K562 (cell line): ENCODE measurements at regions not wholly inside any gene's neighbourhood (a gene's known extent, or its start where the extent isn't known, plus 50 kb on each side); places are given as distances from the start of the nearest gene placed in this dataset.

Experiments
- ATAC-seq: fragments of 200-7000 bp; cut with Tn5 transposase; 3 replicates; pipeline ENCODE4 v1.9.1; 2020; ENCODE audit warnings: moderate library complexity
- BruUV-seq: library from RNA; stranded (reverse); fragments of 400-500 nt; replicated peaks from 2 replicates; lab custom pipeline; 2021; lab: Mats Ljungman, UMichigan
- CTCF ChIA-PET: fragments of 300-600 bp; formaldehyde crosslinking; extraction: SDS; loops from one replicate; lab custom pipeline; 2021; ENCODE audit warnings: low intra/inter-chr PET ratio; lab: Yijun Ruan, JAX
- POLR2A ChIA-PET: fragments of 300-600, 350-650 bp; sonication (Branson Sonifier 250); formaldehyde crosslinking; extraction: SDS; loops from one replicate; lab custom pipeline; 2021; ENCODE audit warnings: antibody characterized with exemption, inconsistent platforms; lab: Yijun Ruan, JAX
- DNase-seq, 4 experiments: peaks; one replicate each; pipeline versions ENCODE4 v3.0.0 to v3.0.0-alpha.2; 2011 to 2018; ENCODE audit warnings: low spot score in 3 of 4, mixed read lengths in 3 of 4; ENCODE audit errors: extremely low read depth in 1 of 4
- FAIRE-seq: peaks from 2 replicates; lab custom pipeline; 2011; peaks lifted over from hg19 to GRCh38; lab: Jason Lieb, UNC
- H2AFZ ChIP-seq: 2 replicates; pipeline ENCODE4 v1.6.0; 2011; ENCODE audit warnings: low read depth, low read length, control low read depth, inconsistent platforms
- H3K27ac ChIP-seq: fragments of 200-600 bp; 3 replicates; pipeline ENCODE4 v1.8.0; 2011; ENCODE audit warnings: low read depth, mild to moderate bottlenecking, control low read depth, inconsistent platforms, low read length, moderate library complexity, mixed read lengths; ENCODE audit errors: extremely low read depth
- H3K27me3 ChIP-seq, 2 experiments: fragments of 300-600 bp in 1 of 2; 2 replicates in 1 of 2; 3 replicates in 1 of 2; pipeline versions ENCODE4 v1.6.0 to v1.8.0; 2011; ENCODE audit warnings: inconsistent platforms in 2 of 2, low read length in 2 of 2, mild to moderate bottlenecking in 1 of 2, mixed read lengths in 1 of 2, moderate library complexity in 1 of 2; ENCODE audit not compliant: control insufficient read depth in 2 of 2, insufficient read depth in 2 of 2
- H3K36me3 ChIP-seq: fragments of 300-600 bp; 3 replicates; pipeline ENCODE4 v1.8.0; 2011; ENCODE audit warnings: mild to moderate bottlenecking, low read length, inconsistent platforms; ENCODE audit not compliant: control insufficient read depth, insufficient read depth
- H3K4me1 ChIP-seq, 2 experiments: fragments of 200-600 bp in 1 of 2; replicated peaks in 1 of 2; 2 replicates in 1 of 2; 3 replicates in 1 of 2; pipeline versions ENCODE4 v1.5.1 to v1.8.0; 2011; ENCODE audit warnings: inconsistent platforms in 2 of 2, low read length in 2 of 2, mild to moderate bottlenecking in 1 of 2, mixed read lengths in 1 of 2, moderate library complexity in 1 of 2; ENCODE audit not compliant: control insufficient read depth in 2 of 2, insufficient read depth in 2 of 2
- H3K4me2 ChIP-seq: 2 replicates; pipeline ENCODE4 v1.6.1; 2011; ENCODE audit warnings: low read length, control low read depth, inconsistent platforms, mixed read lengths; ENCODE audit not compliant: insufficient read depth
- H3K4me3 ChIP-seq: fragments of 200-600 bp; sonication (generic), shearing (Covaris generic); 2 replicates; pipeline ENCODE4 v1.5.1; 2016; ENCODE audit warnings: control low read depth, inconsistent platforms
- H3K79me2 ChIP-seq: fragments of 200-600 bp; 3 replicates; pipeline ENCODE4 v1.8.0; 2011; ENCODE audit warnings: low read length, inconsistent platforms; ENCODE audit not compliant: control insufficient read depth, insufficient read depth
- H3K9ac ChIP-seq, 2 experiments: 2 replicates each; pipeline versions ENCODE4 v1.6.0 to v1.6.1; 2011; ENCODE audit warnings: low read depth in 2 of 2, low read length in 2 of 2, control low read depth in 1 of 2, inconsistent platforms in 1 of 2, mild to moderate bottlenecking in 1 of 2, mixed read lengths in 1 of 2; ENCODE audit not compliant: insufficient read depth in 1 of 2
- H3K9me1 ChIP-seq: one replicate; pipeline ENCODE4 v1.6.0; 2011; ENCODE audit warnings: inconsistent platforms, mild to moderate bottlenecking, low read length, moderate library complexity; ENCODE audit not compliant: control insufficient read depth, insufficient read depth
- H3K9me3 ChIP-seq: replicated peaks from 2 replicates; pipeline ENCODE4 v1.5.1; 2011; ENCODE audit warnings: low read depth, low read length, inconsistent platforms; ENCODE audit not compliant: control insufficient read depth, insufficient read depth
- H4K20me1 ChIP-seq: replicated peaks from 2 replicates; pipeline ENCODE4 v1.6.1; 2011; ENCODE audit warnings: low read length, inconsistent platforms, mixed read lengths; ENCODE audit not compliant: control insufficient read depth, insufficient read depth
- ARID2 ChIP-seq: fragments of 450-650 bp; IDR thresholded peaks from 2 replicates; pipeline ENCODE4 v1.6.1; 2017; ENCODE audit warnings: antibody characterized with exemption, mild to moderate bottlenecking
- GTF3C2 ChIP-seq: IDR thresholded peaks from 3 replicates; pipeline ENCODE4 v1.6.1; 2011; ENCODE audit warnings: borderline replicate concordance, mild to moderate bottlenecking, moderate library complexity; ENCODE audit not compliant: insufficient read length; ENCODE audit errors: extremely low read depth
- NKRF ChIP-seq: fragments of 450-650 bp; IDR thresholded peaks from 2 replicates; pipeline ENCODE4 v1.6.1; 2016; ENCODE audit warnings: borderline replicate concordance
- ZNF764 ChIP-seq: fragments of 250-450 bp; sonication (Bioruptor Pico); IDR thresholded peaks from 2 replicates; pipeline ENCODE4 v1.4.0; 2020; ENCODE audit warnings: low read depth, mild to moderate bottlenecking, moderate library complexity
- ZNF780A ChIP-seq: fragments of 250-450 bp; sonication (Bioruptor Pico); IDR thresholded peaks from 2 replicates; pipeline ENCODE4 v1.5.0; 2021; ENCODE audit warnings: mild to moderate bottlenecking
- WGBS: fragments of 100-300 bp; shearing (Covaris generic); methylation state at CpG from one replicate; pipeline ENCODE4 v1.1.6; 2016; ENCODE audit warnings: low coverage, mixed read lengths; ENCODE audit not compliant: insufficient coverage; ENCODE audit errors: missing lambda C conversion rate; 5-methylcytosine and 5-hydroxymethylcytosine counted together
- in situ Hi-C: fragments of 300-500 bp; cut with MboI; formaldehyde crosslinking; loops from 4 replicates; pipeline ENCODE4 v1.15.0; 2018; ENCODE audit warnings: inconsistent platforms, mixed read lengths
- intact Hi-C: fragments of 100-400 bp; cut with micrococcal nuclease; formaldehyde crosslinking; loops from 2 replicates; pipeline ENCODE4 v1.14.2; 2022

GRCh38 chr6:33910594-33910993, 106.8 kb upstream of the MLN start:
- H3K9ac ChIP-seq, result peak overlapping the region in 1 of 2 experiments; percentile 23; a peak in 1 of 4 replicates
- WGBS, result 62% methylated on average over 5 of the region's 5 CpGs
- CTCF ChIA-PET, result no interaction called here

More at GRCh38 chr6:33910594-33910993, 106.8 kb upstream of the MLN start:
- H3K4me2 ChIP-seq, result no peak overlapping the region
- no peaks in the 10 kb centered on the region for H3K9me3 ChIP-seq
- no peak for ATAC-seq
- no TSS peak for BruUV-seq
- H3K36me3 ChIP-seq, result no peaks in the 10 kb centered on the region
- H3K79me2 ChIP-seq, result no peaks in the 10 kb centered on the region
- no peak for TF ChIP-seq NKRF
- no peak for TF ChIP-seq GTF3C2
- TF ChIP-seq ARID2, result no peak
- no peak for TF ChIP-seq ZNF780A (CRISPR knock-in tag)
- no peak for TF ChIP-seq ZNF764 (CRISPR knock-in tag)
- TF ChIP-seq, all 486 proteins: peak for 0
- no peak overlapping the region for H3K4me3 ChIP-seq
- intact Hi-C loops, result no loop called here
- DNase-seq, result no peak
- H3K4me1 ChIP-seq, result peaks cover 13 to 22% of the 10 kb centered on the region in 2 experiments; a peak in 4 of 5 replicates
- FAIRE-seq, result no peak
- no peak overlapping the region for H3K27ac ChIP-seq
- in situ Hi-C loops, result no loop called here
- H3K27me3 ChIP-seq, result peaks cover 9 to 19% of the 10 kb centered on the region in 2 experiments
- H3K9me1 ChIP-seq, result no peaks in the 10 kb centered on the region
- H2AFZ ChIP-seq, result no peak overlapping the region
- POLR2A ChIA-PET, result no interaction called here
- no peaks in the 10 kb centered on the region for H4K20me1 ChIP-seq
